Loucy (cell line): ENCODE measurements at regions not wholly inside any gene's neighbourhood (a gene's known extent, or its start where the extent isn't known, plus 50 kb on each side); places are given as distances from the start of the nearest gene placed in this dataset.

ENCODE experiments used
- H2AFZ ChIP-seq: fragments of 200-600 bp; sonication (generic); 2 replicates; pipeline ENCODE4 v1.6.0; 2016; ENCODE audit warnings: antibody characterized with exemption, mild to moderate bottlenecking, low read length, moderate library complexity
- H3F3A ChIP-seq: fragments of 200-600 bp; 2 replicates; pipeline ENCODE4 v1.6.0; 2016; ENCODE audit warnings: antibody characterized with exemption, low read depth, mild to moderate bottlenecking
- H3K27me3 ChIP-seq: fragments of 200-600 bp; sonication (generic); 2 replicates; pipeline ENCODE4 v1.6.1; 2014; ENCODE audit warnings: low read length, mild to moderate bottlenecking; ENCODE audit not compliant: insufficient read depth, poor library complexity, severe bottlenecking
- H3K36me3 ChIP-seq: fragments of 200-600 bp; sonication (generic); 2 replicates; pipeline ENCODE4 v1.6.1; 2016; ENCODE audit warnings: low read length; ENCODE audit not compliant: insufficient read depth
- H3K4me1 ChIP-seq: fragments of 200-600 bp; sonication (generic); 2 replicates; pipeline ENCODE4 v1.5.1; 2014; ENCODE audit warnings: low read length, mild to moderate bottlenecking; ENCODE audit not compliant: insufficient read depth, poor library complexity, severe bottlenecking
- H3K4me2 ChIP-seq: fragments of 200-600 bp; sonication (generic); 2 replicates; pipeline ENCODE4 v1.6.0; 2014; ENCODE audit warnings: antibody characterized with exemption, low read length, low read depth, mild to moderate bottlenecking; ENCODE audit not compliant: poor library complexity, severe bottlenecking
- H3K4me3 ChIP-seq: fragments of 200-600 bp; sonication (generic); 2 replicates; pipeline ENCODE4 v1.5.1; 2014; ENCODE audit warnings: low read length, mild to moderate bottlenecking, mixed read lengths; ENCODE audit not compliant: poor library complexity, severe bottlenecking
- H3K79me2 ChIP-seq: fragments of 200-600 bp; sonication (generic); 2 replicates; pipeline ENCODE4 v1.6.1; 2014; ENCODE audit warnings: low read length; ENCODE audit not compliant: insufficient read depth
- H3K9ac ChIP-seq: fragments of 200-600 bp; sonication (generic); 2 replicates; pipeline ENCODE4 v1.6.0; 2014; ENCODE audit warnings: mild to moderate bottlenecking, low read depth, low read length, moderate library complexity; ENCODE audit not compliant: poor library complexity, severe bottlenecking
- H3K9me2 ChIP-seq: fragments of 200-600 bp; sonication (generic); replicated peaks from 2 replicates; pipeline ENCODE4 v1.6.1; 2016; ENCODE audit warnings: low read depth, low read length, mixed read lengths
- H3K9me3 ChIP-seq: fragments of 200-600 bp; sonication (generic); 2 replicates; pipeline ENCODE4 v1.6.1; 2014; ENCODE audit warnings: mild to moderate bottlenecking, antibody characterized with exemption, low read length, low read depth; ENCODE audit not compliant: insufficient read depth
- H4K20me1 ChIP-seq: fragments of 200-600 bp; sonication (generic); 2 replicates; pipeline ENCODE4 v1.6.0; 2014; ENCODE audit warnings: antibody characterized with exemption, low read length, mild to moderate bottlenecking; ENCODE audit not compliant: insufficient read depth, poor library complexity, severe bottlenecking
- CTCF ChIP-seq: fragments of 200-600 bp; sonication (generic); conservative IDR thresholded peaks from 2 replicates; pipeline ENCODE4 v1.5.1; 2014; ENCODE audit warnings: mild to moderate bottlenecking, antibody characterized with exemption, low read length
- EZH2phosphoT487 ChIP-seq: fragments of 200-600 bp; IDR thresholded peaks from 2 replicates; pipeline ENCODE4 v1.6.1; 2018; ENCODE audit warnings: antibody characterized with exemption, mild to moderate bottlenecking, moderate library complexity, borderline replicate concordance

- Histone ChIP-seq H4K20me1 (no peaks in the 10 kb centered on the region), H3F3A (no peaks in the 10 kb centered on the region), H3K79me2 (no peaks in the 10 kb centered on the region), H3K27me3 (no peaks in the 10 kb centered on the region), H3K9me3 (no peaks in the 10 kb centered on the region), H3K9me2 (no peaks in the 10 kb centered on the region), H3K4me2 (no peak overlapping the region), H3K4me3 (no peak overlapping the region), H3K36me3 (no peaks in the 10 kb centered on the region), H3K9ac (no peak overlapping the region), H2AFZ (no peak overlapping the region), H3K4me1 (no peaks in the 10 kb centered on the region)
- TF ChIP-seq CTCF, result no peak
- TF ChIP-seq EZH2phosphoT487, result no peak
Measured at GRCh38 chr13:86831084-86831483, 840.1 kb upstream of the SLITRK5 start.

GRCh38 chr13:86838411-86839120 is 832.6 kb upstream of the SLITRK5 start:
- no peak overlapping the region for H2AFZ ChIP-seq
- H3K4me1 ChIP-seq, result no peaks in the 10 kb centered on the region
- H3K9ac ChIP-seq, result no peak overlapping the region
- H3F3A ChIP-seq, result no peaks in the 10 kb centered on the region
- TF ChIP-seq EZH2phosphoT487 (no peak), CTCF (no peak)
- no peaks in the 10 kb centered on the region for H3K79me2 ChIP-seq
- no peaks in the 10 kb centered on the region for H3K9me2 ChIP-seq
- H3K4me2 ChIP-seq, result no peak overlapping the region
- no peaks in the 10 kb centered on the region for H3K36me3 ChIP-seq
- H3K27me3 ChIP-seq, result no peaks in the 10 kb centered on the region
- no peaks in the 10 kb centered on the region for H4K20me1 ChIP-seq
- no peak overlapping the region for H3K4me3 ChIP-seq
- H3K9me3 ChIP-seq, result no peaks in the 10 kb centered on the region

- Histone ChIP-seq H3K4me1 (no peaks in the 10 kb centered on the region), H3K36me3 (no peaks in the 10 kb centered on the region), H3F3A (no peaks in the 10 kb centered on the region), H3K9ac (no peak overlapping the region), H3K9me2 (no peaks in the 10 kb centered on the region), H3K79me2 (no peaks in the 10 kb centered on the region), H3K9me3 (no peaks in the 10 kb centered on the region), H3K4me3 (no peak overlapping the region), H3K4me2 (no peak overlapping the region), H2AFZ (no peak overlapping the region), H3K27me3 (no peaks in the 10 kb centered on the region), H4K20me1 (no peaks in the 10 kb centered on the region)
- TF ChIP-seq CTCF (no peak), EZH2phosphoT487 (no peak)
Measured at GRCh38 chr13:86839221-86839620, 832.0 kb upstream of the SLITRK5 start.
